ENCODE measurements at regions not wholly inside any gene's neighbourhood (a gene's known extent, or its start where the extent isn't known, plus 50 kb on each side); places are given as distances from the start of the nearest gene placed in this dataset.

DNA sequence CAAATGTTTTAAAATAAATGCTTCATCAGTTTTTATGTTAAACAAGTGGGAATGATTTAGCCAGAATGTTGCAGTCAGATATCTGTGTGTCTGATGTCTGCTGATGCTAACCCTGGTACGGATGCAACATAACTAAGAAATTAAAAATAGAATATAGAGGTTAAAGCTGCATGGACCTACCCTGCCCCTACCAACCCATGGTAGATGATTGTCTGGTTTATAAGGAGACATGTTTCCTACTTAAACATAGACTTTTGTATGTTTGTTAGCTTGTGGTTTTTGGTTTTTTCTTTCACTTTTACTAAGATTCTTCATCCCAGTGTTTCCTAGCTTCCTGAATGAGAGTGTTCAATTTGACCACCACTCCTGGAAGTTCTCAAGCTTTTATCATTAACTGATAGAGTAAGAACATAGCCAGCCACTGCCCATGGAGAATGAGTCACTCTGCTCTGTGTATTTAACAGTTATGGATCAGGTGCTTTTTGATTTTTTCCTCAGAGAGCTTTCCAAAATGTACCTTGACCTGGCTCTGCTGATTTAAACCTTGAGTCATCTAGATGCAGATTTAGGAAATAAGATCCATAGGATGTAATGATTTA, 70.7 kb upstream of the VEPH1 start:
- DNase-seq = no peak

DNA sequence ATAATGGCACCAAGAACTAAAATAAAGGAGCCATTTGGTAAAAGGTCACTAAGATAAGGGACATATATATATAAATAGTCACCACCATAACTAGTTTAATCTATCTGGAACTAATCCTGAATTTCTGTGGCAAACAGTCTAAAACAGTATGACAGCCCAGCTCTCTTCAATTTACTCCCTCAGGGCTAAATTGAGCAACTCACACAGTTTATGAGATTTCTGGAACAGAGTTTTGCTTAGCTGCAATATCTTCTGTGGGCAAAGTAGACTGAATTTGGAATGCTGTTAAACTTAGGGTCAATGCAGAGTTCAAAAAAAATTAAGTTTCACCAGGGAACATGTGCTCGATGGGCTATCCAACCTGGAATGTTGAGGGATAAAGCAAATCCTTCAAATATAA, 70.1 kb upstream of the VEPH1 start:
- DNase-seq = no peak

DNA sequence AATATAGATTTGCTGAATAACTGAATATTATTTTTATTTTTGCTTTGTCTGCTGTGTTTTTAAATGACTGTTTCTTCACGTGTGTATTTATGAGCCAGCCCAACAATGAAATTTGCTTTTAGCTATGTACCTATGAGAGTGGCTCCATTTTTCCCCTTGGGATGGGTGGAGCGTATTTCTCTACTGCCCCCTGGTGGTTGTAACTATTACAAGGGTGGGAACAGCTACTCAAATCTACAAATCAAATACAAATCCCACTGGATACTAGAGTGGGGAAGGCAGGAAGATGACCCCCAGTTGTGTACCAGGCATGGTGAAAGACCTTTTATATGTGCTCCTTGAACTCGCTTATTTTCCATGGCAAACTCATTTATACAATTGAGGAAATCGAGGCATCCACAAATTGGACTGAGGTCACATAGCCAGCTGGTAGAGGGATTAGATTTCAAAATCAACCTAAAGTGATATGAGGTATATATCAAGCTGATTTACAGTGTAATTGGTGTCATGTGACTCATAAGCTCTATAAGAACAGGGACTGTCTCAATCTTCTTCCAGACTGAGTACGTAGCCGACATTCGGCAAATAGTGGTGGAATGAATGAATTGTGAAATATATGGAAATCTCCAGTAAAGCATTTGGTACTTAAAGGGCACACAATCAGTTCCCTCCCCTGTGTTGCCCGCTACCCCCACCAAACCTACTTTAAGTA, 69.5 kb upstream of the VEPH1 start:
- DNase-seq = peak; percentile 47

DNA sequence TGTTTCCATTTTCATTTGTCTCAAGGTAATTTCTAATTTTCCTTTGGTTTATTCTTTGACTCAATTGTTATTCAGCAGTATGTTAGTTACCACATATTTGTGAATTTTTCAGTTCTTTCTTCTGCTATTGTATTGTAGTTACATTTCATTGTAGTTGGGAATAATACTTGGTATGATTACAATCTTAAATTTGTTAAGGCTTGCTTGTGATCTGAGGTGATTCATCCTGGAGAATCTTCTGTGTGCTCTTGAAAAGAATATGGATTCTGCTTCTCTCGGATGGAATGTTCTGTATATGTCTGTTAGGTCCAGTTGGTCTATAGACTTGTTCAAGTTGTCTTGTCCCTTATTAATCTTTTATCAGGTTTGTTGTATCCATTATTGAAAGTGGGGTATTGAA, 63.4 kb upstream of the VEPH1 start:
- DNase-seq = no peak

DNA sequence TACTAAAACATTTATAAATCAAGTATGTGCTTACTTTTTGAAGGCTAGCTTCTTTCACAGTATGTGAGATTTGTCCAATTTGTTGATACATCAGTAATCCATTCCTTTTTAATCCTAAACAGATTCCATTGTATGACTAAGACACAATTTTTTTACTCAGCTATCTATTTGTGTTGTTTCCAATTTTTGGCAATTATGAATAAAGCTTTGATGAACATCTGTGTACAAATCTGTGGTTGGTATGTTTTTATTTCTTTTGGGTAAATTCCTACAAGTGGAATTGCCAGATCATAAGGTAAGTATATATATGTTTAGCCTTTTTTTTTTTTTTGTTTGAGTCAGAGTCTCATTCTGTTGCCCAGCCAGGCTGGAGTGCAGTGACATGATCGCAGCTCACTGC, 56.2 kb upstream of the VEPH1 start:
- DNase-seq = no peak

Measured in NCI-H345 (cell line).